ENCODE measurements at regions not wholly inside any gene's neighbourhood (a gene's known extent, or its start where the extent isn't known, plus 50 kb on each side); places are given as distances from the start of the nearest gene placed in this dataset.
"Not testable (repeated sequence)": the region's sequence is repeated elsewhere in the genome, so short reads cannot be mapped to it uniquely, and the experiment has no call there.

DNA sequence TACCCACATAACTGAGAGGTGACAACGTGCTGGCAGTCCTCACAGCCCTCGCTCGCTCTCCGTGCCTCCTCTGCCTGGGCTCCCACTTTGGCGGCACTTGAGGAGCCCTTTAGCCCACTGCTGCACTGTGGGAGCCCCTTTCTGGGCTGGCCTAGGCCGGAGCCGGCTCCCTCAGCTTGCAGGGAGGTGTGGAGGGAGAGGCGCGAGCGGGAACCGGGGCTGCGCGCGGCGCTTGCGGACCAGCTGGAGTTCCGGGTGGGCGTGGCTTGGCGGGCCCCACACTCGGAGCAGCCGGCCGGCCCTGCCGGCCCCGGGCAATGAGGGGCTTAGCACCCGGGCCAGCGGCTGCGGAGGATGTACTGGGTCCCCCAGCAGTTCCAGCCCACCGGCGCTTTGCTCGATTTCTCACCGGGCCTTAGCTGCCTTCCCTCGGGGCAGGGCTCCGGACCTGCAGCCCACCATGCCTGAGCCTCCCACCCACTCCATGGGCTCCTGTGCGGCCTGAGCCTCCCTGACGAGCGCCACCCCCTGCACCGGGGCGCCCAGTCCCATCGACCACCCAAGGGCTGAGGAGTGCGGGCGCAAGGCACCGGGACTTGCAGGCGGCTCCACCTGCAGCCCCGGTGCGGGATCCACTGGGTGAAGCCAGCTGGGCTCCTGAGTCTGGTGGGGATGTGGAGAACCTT lies 630.1 kb upstream of the NXPH2 start:
- not testable (repeated sequence) for DNase-seq (ENCODE audit: low spot score)

DNA sequence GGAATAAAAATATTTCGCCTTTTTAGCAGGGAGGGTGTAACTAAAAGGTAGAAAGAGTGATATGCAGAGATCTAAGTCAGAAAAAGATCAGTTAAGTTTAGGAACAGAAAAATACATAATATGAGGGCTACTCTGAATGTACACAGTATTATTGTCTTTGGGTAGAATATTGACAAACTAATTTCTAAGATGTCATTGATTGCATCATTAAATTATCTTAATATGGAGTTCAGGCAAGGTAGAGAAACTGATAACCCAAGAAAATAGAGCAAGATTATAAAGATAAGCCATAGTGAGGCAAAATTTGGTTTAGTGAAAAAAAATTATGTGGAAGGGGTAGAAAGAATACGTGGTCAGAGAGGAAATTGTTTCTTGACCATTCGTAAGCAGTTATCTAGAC lies 629.0 kb upstream of the NXPH2 start:
- DNase-seq (ENCODE audit: low spot score) = no peak

DNA sequence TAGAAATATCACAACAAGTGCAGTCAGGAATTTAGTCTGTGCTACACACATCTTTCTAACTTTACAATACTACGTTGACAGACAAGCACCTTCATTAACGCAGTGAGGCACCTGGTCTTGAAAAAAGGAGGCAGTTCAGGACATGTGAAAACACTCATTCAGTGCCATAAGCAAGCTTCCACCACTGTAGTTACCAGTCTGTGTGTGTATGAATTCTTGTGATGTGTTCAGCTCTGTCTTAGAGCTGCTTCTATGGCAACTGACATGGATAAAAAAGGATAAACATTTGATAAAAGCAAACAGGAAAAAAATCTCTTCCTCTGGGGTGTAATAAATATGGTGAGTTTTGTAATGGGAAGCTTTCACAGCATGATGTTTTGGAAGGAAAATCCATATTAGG lies 623.8 kb upstream of the NXPH2 start:
- DNase-seq (ENCODE audit: low spot score) = no peak

GRCh38 chr2:139394801-139395200 lies 614.6 kb upstream of the NXPH2 start:
- DNase-seq (ENCODE audit: low spot score) = no peak

DNA sequence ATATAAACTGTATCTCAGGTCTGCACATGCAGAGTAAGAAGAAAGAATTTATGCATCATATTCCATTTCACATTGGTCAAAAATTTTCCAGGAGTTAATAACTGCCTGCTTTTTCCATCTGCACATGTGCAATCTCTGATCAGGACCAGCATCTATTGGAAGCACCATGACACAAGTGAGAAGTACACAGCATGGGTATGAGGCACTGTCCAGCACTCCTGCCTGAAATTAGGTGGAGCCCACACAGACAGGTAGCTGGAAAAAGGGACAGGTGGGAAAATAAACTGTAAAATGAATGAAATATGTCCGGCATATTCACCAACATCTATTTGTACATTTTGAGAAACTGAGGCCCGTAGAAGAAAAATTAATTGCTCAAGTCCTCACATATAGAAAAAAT lies 609.2 kb upstream of the NXPH2 start:
- DNase-seq (ENCODE audit: low spot score) = no peak

DNA sequence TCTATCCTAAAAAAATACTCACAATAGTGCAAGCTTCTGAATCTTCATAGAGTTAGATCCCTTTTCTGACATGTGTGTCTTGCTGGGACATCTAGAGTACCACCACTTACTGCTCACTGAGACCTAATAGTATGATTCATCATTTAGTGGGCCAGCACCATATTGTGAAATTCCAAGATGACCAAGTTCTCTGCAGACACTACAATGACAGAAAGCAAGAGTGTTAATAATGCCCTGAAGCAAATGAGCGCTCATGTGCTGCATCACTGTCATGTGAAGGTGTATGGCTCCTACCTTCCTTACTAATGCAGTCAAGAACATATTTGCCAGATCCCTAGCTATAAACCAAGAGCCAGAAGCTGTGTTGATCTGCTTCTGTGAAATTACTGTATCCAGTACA lies 606.2 kb upstream of the NXPH2 start:
- DNase-seq (ENCODE audit: low spot score) = no peak

DNA sequence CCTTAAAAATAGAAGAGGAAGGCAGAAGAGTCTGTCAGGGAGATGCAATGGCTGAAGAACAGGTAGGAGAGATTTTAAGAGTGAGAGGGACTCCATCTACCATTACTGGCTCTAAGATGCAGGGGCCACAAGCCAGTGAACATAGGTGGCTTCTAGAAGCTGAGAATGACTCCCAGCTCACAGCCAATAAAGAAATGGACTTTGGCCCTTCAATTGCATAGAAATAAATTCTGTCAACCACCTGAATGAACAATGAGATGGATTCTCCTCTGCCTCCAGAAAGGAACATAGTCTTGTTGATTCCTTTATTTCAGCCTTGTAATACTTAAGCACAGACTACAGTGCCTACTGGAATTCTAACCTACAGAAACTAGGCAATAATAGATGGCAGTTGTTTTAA lies 603.3 kb upstream of the NXPH2 start:
- no peak for DNase-seq (ENCODE audit: low spot score)

GRCh38 chr2:139380051-139380450 lies 599.9 kb upstream of the NXPH2 start:
- no peak for DNase-seq (ENCODE audit: low spot score)

- DNase-seq (ENCODE audit: low spot score) = no peak
Observed at GRCh38 chr2:139378373-139378772, 598.2 kb upstream of the NXPH2 start.

- DNase-seq (ENCODE audit: low spot score) = no peak
Observed at GRCh38 chr2:139374296-139374850, 594.2 kb upstream of the NXPH2 start.

DNA sequence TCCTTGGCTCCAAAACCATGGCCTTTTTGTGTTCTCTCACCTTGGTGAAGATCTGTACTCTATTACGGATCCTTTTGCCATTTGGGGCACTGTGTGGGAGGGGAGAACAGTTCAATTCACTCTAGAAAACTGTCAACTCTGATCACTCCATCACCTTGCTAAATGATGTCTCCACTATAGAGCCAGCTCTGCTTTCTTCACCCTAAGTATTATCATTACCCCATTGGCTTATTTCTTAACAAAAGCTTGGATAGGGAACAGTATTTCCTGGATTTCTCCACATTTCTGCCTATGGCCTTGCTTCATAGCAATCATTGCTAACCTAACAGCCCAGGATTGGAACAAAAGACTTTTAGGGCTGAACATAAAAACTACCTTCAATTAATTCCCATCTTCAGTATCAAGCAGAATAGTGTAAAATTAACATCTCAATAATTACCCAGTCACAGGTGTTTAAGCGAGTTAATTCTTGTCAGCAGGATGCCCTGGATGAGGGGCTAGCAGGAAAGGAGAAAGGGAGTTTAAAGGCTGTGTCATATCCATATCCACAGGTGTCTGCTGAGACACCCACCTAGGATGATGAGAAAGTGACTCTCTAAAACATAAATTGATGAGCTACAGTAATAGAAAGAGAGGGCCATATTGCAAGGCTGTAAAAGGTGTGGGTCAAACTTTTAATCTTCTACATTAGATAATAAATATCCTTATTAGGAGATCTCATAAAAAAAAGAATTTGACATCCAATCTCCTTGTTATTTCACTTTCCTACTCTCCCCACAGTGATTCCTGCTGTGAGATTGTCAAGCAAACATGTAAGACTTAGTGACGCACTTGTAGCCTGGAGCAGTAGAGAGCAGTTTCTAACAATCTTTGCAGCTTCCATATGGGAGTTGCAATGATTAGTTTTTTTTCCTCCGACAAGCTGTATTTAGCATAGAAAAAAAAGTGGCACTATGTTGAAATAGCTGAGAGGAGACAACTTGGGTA lies 589.5 kb upstream of the NXPH2 start:
- DNase-seq (ENCODE audit: low spot score) = peak; percentile 24

- DNase-seq (ENCODE audit: low spot score) = no peak
Observed at GRCh38 chr2:139367416-139367815, 587.2 kb upstream of the NXPH2 start.

DNA sequence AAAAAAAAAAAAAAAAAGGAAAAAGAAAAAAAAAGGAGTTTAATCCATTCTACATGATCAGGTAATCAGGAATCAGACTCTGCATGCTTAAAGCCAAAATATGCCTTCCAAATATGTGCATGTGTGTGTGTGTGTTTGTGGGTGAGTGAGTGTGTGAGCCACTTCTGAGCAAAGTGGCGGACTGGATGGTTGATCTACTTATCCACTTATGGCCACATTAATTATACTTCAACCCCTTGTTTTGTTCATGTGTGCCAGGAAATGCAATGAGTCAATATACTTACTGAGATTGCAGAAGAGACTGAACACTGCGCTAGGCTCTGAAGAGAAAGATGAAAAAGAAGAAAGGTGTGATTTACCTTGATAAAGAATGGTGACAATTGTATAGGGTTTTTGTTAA lies 586.5 kb upstream of the NXPH2 start:
- no peak for DNase-seq (ENCODE audit: low spot score)

- DNase-seq (ENCODE audit: low spot score) = no peak
Observed at GRCh38 chr2:139365189-139365588, 585.0 kb upstream of the NXPH2 start.

DNA sequence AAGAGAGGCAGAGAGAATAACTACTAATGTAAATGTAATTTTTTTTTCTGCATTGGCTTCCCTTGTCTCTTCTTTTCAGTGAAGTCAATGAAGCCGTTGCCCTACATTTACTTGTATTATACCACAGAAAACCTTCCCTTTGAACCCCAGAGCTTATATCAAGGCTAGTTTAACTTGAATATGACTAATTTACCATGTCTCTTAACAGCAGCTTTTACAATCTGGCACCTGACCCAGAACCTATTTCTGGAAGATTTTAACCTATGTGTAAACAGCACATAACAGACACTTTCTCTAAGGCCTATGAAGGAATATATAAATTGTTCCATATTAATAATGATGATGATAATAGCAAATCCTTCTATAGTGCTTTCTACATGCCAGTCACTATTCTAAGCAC lies 580.5 kb upstream of the NXPH2 start:
- no peak for DNase-seq (ENCODE audit: low spot score)

- no peak for DNase-seq (ENCODE audit: low spot score)
Observed at GRCh38 chr2:139359818-139360217, 579.6 kb upstream of the NXPH2 start.

GRCh38 chr2:139357972-139358371 lies 577.8 kb upstream of the NXPH2 start:
- DNase-seq (ENCODE audit: low spot score) = no peak

DNA sequence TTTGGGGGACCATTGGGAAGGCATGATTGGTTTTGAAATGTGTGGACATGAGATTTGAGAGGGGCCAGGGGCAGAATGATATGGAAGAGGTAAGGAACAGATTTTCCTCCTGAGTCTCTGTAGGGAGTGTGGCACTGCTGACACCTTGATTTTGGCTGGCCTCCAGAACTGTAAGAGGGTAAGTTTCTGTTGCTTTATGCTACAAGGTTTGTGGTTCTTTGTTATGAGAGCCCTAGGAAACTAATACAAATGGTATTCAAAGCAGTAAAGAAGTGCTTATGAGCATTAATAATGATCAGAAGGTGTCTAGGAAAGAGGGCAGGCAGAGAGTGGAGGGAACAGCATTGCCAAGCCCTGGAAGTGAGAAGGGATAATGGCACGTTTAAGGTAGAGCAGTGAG lies 574.3 kb upstream of the NXPH2 start:
- no peak for DNase-seq (ENCODE audit: low spot score)

DNA sequence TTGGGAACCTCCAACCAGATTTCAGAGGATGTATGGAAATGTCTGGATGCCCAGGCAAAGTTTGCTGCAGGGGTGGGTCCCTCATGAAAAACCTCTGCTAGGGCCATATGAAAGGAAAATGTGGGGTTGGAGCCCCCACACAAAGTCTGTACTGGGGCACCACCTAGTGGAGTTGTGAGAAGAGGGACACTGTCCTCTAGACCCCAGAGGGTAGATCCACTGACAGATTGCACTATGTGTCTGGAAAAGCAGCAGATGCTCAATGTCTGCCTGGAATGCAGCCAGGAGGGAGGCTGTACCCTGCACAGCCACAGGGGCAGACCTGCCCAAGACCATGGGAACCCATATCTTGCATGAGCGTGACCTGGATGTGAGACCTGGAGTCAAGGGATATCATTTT lies 573.7 kb upstream of the NXPH2 start:
- no peak for DNase-seq (ENCODE audit: low spot score)

GRCh38 chr2:139317259-139317658 lies 537.1 kb upstream of the NXPH2 start:
- DNase-seq (ENCODE audit: low spot score) = no peak

DNA sequence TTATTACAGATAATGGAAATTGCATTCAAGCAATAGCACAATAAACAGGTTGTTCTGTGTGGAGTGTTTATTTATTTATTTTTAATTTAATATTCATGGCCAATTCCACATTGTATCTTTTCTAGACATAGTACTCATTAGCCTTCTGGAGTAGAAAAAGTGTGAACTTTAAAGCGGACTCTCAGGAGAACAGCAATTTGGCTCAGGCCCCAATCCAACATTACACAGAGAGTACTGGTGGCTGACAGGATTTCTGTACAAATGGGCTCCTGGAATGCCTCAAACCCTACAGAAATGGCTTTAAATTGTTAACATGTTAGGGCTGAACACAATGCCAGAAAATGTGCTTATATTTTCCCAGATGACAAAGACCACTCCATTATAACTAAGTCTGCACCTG lies 533.9 kb upstream of the NXPH2 start:
- no peak for DNase-seq (ENCODE audit: low spot score)

- no peak for DNase-seq (ENCODE audit: low spot score)
Observed at GRCh38 chr2:139296672-139297209, 516.6 kb upstream of the NXPH2 start.
